ENCODE measurements at regions not wholly inside any gene's neighbourhood (a gene's known extent, or its start where the extent isn't known, plus 50 kb on each side); places are given as distances from the start of the nearest gene placed in this dataset.

DNA sequence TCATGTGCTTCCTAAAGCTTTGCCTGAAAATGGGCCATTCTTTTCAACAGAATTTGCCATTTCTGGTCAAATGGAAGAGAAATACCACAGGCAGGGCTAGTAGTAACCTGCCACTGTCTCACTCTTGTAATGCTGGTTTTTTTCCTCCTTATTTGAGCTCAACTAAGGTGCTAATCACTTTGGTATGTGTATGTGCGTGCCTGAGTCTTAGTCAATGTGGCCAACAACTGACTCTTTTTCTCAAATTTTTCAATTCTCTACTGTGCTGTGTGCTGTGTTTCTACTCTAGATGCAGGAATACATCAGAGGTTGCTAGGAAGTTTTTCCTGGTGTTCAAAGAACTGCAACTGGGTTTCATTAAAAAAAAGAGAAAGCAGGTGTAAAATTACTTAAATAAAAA is 870.2 kb downstream of the EFNB2 start:
- TF ChIP-seq, protein P1, sequence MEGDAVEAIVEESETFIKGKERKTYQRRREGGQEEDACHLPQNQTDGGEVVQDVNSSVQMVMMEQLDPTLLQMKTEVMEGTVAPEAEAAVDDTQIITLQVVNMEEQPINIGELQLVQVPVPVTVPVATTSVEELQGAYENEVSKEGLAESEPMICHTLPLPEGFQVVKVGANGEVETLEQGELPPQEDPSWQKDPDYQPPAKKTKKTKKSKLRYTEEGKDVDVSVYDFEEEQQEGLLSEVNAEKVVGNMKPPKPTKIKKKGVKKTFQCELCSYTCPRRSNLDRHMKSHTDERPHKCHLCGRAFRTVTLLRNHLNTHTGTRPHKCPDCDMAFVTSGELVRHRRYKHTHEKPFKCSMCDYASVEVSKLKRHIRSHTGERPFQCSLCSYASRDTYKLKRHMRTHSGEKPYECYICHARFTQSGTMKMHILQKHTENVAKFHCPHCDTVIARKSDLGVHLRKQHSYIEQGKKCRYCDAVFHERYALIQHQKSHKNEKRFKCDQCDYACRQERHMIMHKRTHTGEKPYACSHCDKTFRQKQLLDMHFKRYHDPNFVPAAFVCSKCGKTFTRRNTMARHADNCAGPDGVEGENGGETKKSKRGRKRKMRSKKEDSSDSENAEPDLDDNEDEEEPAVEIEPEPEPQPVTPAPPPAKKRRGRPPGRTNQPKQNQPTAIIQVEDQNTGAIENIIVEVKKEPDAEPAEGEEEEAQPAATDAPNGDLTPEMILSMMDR (IDR thresholded peaks at IDR 0.05) = no peak
- TF ChIP-seq POLR2A (IDR thresholded peaks at IDR 0.05) = no peak
- H3K27ac ChIP-seq = no peak overlapping the region
- 95 to 100% methylated on average over 1 of the region's 1 CpG for WGBS, 2 donors

DNA sequence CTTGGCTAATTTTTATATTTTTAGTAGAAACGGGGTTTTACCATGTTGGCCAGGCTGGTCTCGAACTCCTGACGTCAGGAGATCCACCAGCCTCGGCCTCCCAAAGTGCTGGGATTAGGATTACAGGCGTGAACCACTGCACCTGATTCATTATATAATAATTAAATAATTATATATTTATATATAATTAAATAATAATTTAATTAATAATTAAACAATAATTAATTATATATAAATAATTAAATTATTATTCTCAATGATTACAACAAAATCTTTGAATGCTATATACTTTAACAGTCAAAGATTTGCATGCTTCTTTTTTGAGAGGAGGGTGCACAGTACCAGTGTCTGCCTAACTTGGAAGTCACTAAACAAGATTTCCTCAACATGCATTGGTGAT is 872.3 kb downstream of the EFNB2 start:
- whole genome bisulfite sequencing, 2 donors = 88 to 95% methylated on average over 5 of the region's 5 CpGs
- intact Hi-C loops (cut with DNase I; ENCODE audit: low total_unique reads) = no loop called here
- Histone ChIP-seq H3K27me3 (no peaks in the 10 kb centered on the region), H3K36me3 (ENCODE audit: low read depth, missing control alignments) (no peaks in the 10 kb centered on the region), H3K4me1 (no peaks in the 10 kb centered on the region), H3K4me3 (no peak overlapping the region), H3K9me3 (no peaks in the 10 kb centered on the region), H3K27ac (no peak overlapping the region)
- TF ChIP-seq, protein P1 (IDR thresholded peaks at IDR 0.05) = no peak
- no peak for TF ChIP-seq POLR2A (IDR thresholded peaks at IDR 0.05)
- DNase-seq = no peak

More for the DNA sequence above, 870.2 kb downstream of the EFNB2 start:
- Histone ChIP-seq H3K4me1 (no peaks in the 10 kb centered on the region), H3K27me3 (no peaks in the 10 kb centered on the region), H3K9me3 (no peaks in the 10 kb centered on the region), H3K36me3 (ENCODE audit: low read depth, missing control alignments) (no peaks in the 10 kb centered on the region), H3K4me3 (no peak overlapping the region)
- no peak for DNase-seq
- intact Hi-C loops (cut with DNase I; ENCODE audit: low total_unique reads) = no loop called here

DNA sequence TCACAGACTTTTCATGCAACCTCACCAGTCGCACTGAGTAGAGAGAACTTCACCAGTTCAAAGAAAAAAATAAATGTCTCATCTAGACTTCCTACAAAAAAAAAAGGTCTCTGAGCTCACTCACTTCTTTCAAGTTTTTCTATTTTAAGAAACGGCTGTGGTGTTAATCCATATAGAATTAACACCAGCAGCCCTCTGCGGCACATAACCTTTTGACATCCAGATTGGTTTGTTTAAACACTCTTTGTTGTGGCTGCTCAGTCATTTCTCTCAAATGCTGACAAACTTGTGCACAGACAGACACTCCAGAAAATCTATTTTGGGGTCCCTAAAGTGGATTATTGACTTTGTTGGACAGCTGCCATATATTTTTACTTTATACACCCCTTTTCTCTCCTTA is 874.9 kb downstream of the EFNB2 start:
- no peak for TF ChIP-seq POLR2A (IDR thresholded peaks at IDR 0.05)
- TF ChIP-seq, protein P1 (IDR thresholded peaks at IDR 0.05) = no peak
- intact Hi-C loops (cut with DNase I; ENCODE audit: low total_unique reads) = no loop called here
- 77 to 81% methylated on average over 3 of the region's 3 CpGs for WGBS, 2 donors
- no peaks in the 10 kb centered on the region for H3K9me3 ChIP-seq
- DNase-seq = no peak
- no peak overlapping the region for H3K27ac ChIP-seq
- H3K27me3 ChIP-seq = no peaks in the 10 kb centered on the region
- H3K4me3 ChIP-seq = no peak overlapping the region
- H3K4me1 ChIP-seq = no peaks in the 10 kb centered on the region
- no peaks in the 10 kb centered on the region for H3K36me3 ChIP-seq (ENCODE audit: low read depth, missing control alignments)

DNA sequence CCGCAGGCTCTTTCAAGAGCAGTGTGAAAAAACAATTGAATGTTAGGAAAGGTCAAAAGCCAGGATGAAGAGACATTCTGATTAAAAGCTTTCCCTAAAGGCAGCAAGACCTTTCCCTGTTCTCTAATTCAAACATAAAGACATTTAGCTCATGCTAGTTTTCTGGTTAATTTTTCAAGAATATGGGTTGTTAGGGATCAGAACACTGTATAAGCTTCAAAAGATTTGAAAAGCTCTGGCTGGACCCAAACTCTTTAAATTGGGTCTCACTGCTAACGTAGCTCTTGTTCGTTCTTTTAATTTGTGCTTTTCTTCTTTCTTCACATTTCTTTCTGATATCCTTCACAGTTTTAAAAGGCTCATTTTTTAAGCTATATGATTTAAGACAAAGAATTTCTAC is 877.0 kb downstream of the EFNB2 start:
- H3K27me3 ChIP-seq = no peaks in the 10 kb centered on the region
- no peaks in the 10 kb centered on the region for H3K4me1 ChIP-seq
- WGBS, 2 donors = 66 to 86% methylated on average over 3 of the region's 3 CpGs
- H3K36me3 ChIP-seq (ENCODE audit: low read depth, missing control alignments) = no peaks in the 10 kb centered on the region
- no peak overlapping the region for H3K27ac ChIP-seq
- DNase-seq = no peak
- no peak overlapping the region for H3K4me3 ChIP-seq
- TF ChIP-seq, protein P1 (IDR thresholded peaks at IDR 0.05) = no peak
- no peak for TF ChIP-seq POLR2A (IDR thresholded peaks at IDR 0.05)
- intact Hi-C loops (cut with DNase I; ENCODE audit: low total_unique reads) = no loop called here
- no peaks in the 10 kb centered on the region for H3K9me3 ChIP-seq

DNA sequence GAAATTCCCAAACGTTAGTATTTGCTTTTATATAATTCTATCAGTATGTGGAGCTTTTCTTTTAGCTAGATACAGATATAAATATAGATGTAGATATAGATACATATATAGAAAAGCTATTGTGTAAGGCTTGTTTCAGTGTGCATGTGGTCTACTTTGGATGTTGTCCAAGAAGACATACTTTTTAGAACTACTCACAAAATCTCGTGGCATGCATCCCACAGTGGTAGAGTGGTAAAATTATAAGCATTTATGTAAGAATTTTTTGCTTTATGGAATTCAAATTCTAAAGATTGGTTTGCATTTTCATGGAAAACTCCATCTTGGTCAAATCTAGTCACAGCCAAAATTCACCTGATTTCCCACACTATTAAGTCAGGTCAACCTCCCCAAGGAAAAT is 880.4 kb downstream of the EFNB2 start:
- Histone ChIP-seq H3K4me3 (no peak overlapping the region), H3K36me3 (ENCODE audit: low read depth, missing control alignments) (no peaks in the 10 kb centered on the region), H3K27me3 (no peaks in the 10 kb centered on the region), H3K27ac (no peak overlapping the region), H3K4me1 (no peaks in the 10 kb centered on the region), H3K9me3 (no peaks in the 10 kb centered on the region)
- no peak for DNase-seq
- intact Hi-C loops (cut with DNase I; ENCODE audit: low total_unique reads) = no loop called here
- 63 to 77% methylated on average over 2 of the region's 2 CpGs for WGBS, 2 donors
- TF ChIP-seq, protein P1 (IDR thresholded peaks at IDR 0.05) = no peak
- TF ChIP-seq POLR2A (IDR thresholded peaks at IDR 0.05) = no peak
